ENCODE measurements at regions not wholly inside any gene's neighbourhood (a gene's known extent, or its start where the extent isn't known, plus 50 kb on each side); places are given as distances from the start of the nearest gene placed in this dataset.
"Not testable (repeated sequence)": the region's sequence is repeated elsewhere in the genome, so short reads cannot be mapped to it uniquely, and the experiment has no call there.

- H3K27me3 Mint-ChIP-seq; H3K27ac ChIP-seq (ENCODE audit: low read length); ATAC-seq (replicated peaks in 1 of 4); DNase-seq; H3K36me3 Mint-ChIP-seq; H3K4me1 Mint-ChIP-seq; H3K4me3 Mint-ChIP-seq; POLR2A ChIA-PET; H3K9me3 ChIP-seq; H3K4me1 ChIP-seq (ENCODE audit: control insufficient read depth in 1 of 2, extremely low read depth in 1 of 2, insufficient read depth in 2 of 2, low read length in 2 of 2); H3K27ac Mint-ChIP-seq; H3K36me3 ChIP-seq (ENCODE audit: control insufficient read depth in 2 of 2, extremely low read depth in 1 of 2, insufficient read depth in 1 of 2, low read length in 1 of 2); H3K27me3 ChIP-seq (replicated peaks in 1 of 2; ENCODE audit: control insufficient read depth in 2 of 2, extremely low read depth in 1 of 2, insufficient read depth in 2 of 2, low read length in 1 of 2); H3K4me3 ChIP-seq (ENCODE audit: control insufficient read depth in 1 of 2, extremely low read depth in 1 of 2, low read length in 1 of 2); H3K9me3 Mint-ChIP-seq: not testable (repeated sequence)
- CTCF ChIA-PET = interaction anchor here in 1 of 2 donors (0.7 kb wide), 1 partner anchor 844 kb away, joined by 3 read pairs; no protein-coding TSS in a partner anchor
- 93% methylated on average over 14 of the region's 23 CpGs for WGBS (ENCODE audit: insufficient coverage)
Measured at GRCh38 chr5:122515210-122515609, 203.2 kb downstream of the SNCAIP start.

GRCh38 chr5:122515709-122516431, 203.8 kb downstream of the SNCAIP start:
- ATAC-seq (replicated peaks in 1 of 4) = no peak
- POLR2A ChIA-PET = no interaction called here
- peak in 1 of 35 experiments; percentile 17 for DNase-seq
- peaks cover 0 to 5% (median 0%) of the 10 kb centered on the region in 3 donors for H3K9me3 Mint-ChIP-seq
- peaks cover 5 to 7% of the 10 kb centered on the region in 2 donors for H3K27me3 Mint-ChIP-seq
- Histone ChIP-seq H3K36me3 (ENCODE audit: control insufficient read depth in 2 of 2, extremely low read depth in 1 of 2, insufficient read depth in 1 of 2, low read length in 1 of 2) (no peaks in the 10 kb centered on the region), H3K9me3 (no peaks in the 10 kb centered on the region), H3K4me1 (ENCODE audit: control insufficient read depth in 1 of 2, extremely low read depth in 1 of 2, insufficient read depth in 2 of 2, low read length in 2 of 2) (no peaks in the 10 kb centered on the region), H3K4me3 (ENCODE audit: control insufficient read depth in 1 of 2, extremely low read depth in 1 of 2, low read length in 1 of 2) (no peak overlapping the region), H3K27ac (ENCODE audit: low read length) (no peak overlapping the region), H3K27me3 (replicated peaks in 1 of 2; ENCODE audit: control insufficient read depth in 2 of 2, extremely low read depth in 1 of 2, insufficient read depth in 2 of 2, low read length in 1 of 2) (no peaks in the 10 kb centered on the region)
- CTCF ChIA-PET = interaction anchor here in 1 of 2 donors (0.7 kb wide), 2 partner anchors 844 to 852 kb away, joined by 3 to 5 read pairs; no protein-coding TSS in a partner anchor
- no peak overlapping the region for H3K4me3 Mint-ChIP-seq
- no peaks in the 10 kb centered on the region for H3K4me1 Mint-ChIP-seq
- H3K27ac Mint-ChIP-seq = no peak overlapping the region
- whole genome bisulfite sequencing (ENCODE audit: insufficient coverage) = 67% methylated on average over 4 of the region's 6 CpGs
- H3K36me3 Mint-ChIP-seq = no peaks in the 10 kb centered on the region

GRCh38 chr5:122516432-122516743, 204.4 kb downstream of the SNCAIP start:
- Histone ChIP-seq H3K4me1 (ENCODE audit: control insufficient read depth in 1 of 2, extremely low read depth in 1 of 2, insufficient read depth in 2 of 2, low read length in 2 of 2) (no peaks in the 10 kb centered on the region), H3K27ac (ENCODE audit: low read length) (no peak overlapping the region), H3K27me3 (replicated peaks in 1 of 2; ENCODE audit: control insufficient read depth in 2 of 2, extremely low read depth in 1 of 2, insufficient read depth in 2 of 2, low read length in 1 of 2) (no peaks in the 10 kb centered on the region), H3K36me3 (ENCODE audit: control insufficient read depth in 2 of 2, extremely low read depth in 1 of 2, insufficient read depth in 1 of 2, low read length in 1 of 2) (no peaks in the 10 kb centered on the region), H3K4me3 (ENCODE audit: control insufficient read depth in 1 of 2, extremely low read depth in 1 of 2, low read length in 1 of 2) (no peak overlapping the region), H3K9me3 (no peaks in the 10 kb centered on the region)
- Mint-ChIP-seq H3K9me3 (peaks cover 0 to 5% (median 0%) of the 10 kb centered on the region in 3 donors), H3K36me3 (no peaks in the 10 kb centered on the region), H3K4me3 (no peak overlapping the region), H3K27me3 (peaks cover 5 to 7% of the 10 kb centered on the region in 2 donors), H3K4me1 (no peaks in the 10 kb centered on the region), H3K27ac (no peak overlapping the region)
- DNase-seq = no peak
- ChIA-PET POLR2A (no interaction called here), CTCF (interaction anchor here in 1 of 2 donors (0.7 kb wide), 1 partner anchor 852 kb away, joined by 5 read pairs; no protein-coding TSS in a partner anchor)
- no peak for ATAC-seq (replicated peaks in 1 of 4)
- WGBS (ENCODE audit: insufficient coverage) = 83% methylated on average over 1 of the region's 4 CpGs

- Histone ChIP-seq H3K4me3 (ENCODE audit: control insufficient read depth in 1 of 2, extremely low read depth in 1 of 2, low read length in 1 of 2) (no peak overlapping the region), H3K9me3 (no peaks in the 10 kb centered on the region), H3K4me1 (ENCODE audit: control insufficient read depth in 1 of 2, extremely low read depth in 1 of 2, insufficient read depth in 2 of 2, low read length in 2 of 2) (no peaks in the 10 kb centered on the region), H3K36me3 (ENCODE audit: control insufficient read depth in 2 of 2, extremely low read depth in 1 of 2, insufficient read depth in 1 of 2, low read length in 1 of 2) (no peaks in the 10 kb centered on the region), H3K27ac (ENCODE audit: low read length) (no peak overlapping the region), H3K27me3 (replicated peaks in 1 of 2; ENCODE audit: control insufficient read depth in 2 of 2, extremely low read depth in 1 of 2, insufficient read depth in 2 of 2, low read length in 1 of 2) (no peaks in the 10 kb centered on the region)
- Mint-ChIP-seq H3K36me3 (no peaks in the 10 kb centered on the region), H3K27ac (no peak overlapping the region), H3K4me3 (no peak overlapping the region), H3K9me3 (peaks cover 0 to 5% (median 0%) of the 10 kb centered on the region in 3 donors), H3K27me3 (peaks cover 5 to 7% of the 10 kb centered on the region in 2 donors), H3K4me1 (no peaks in the 10 kb centered on the region)
- WGBS (ENCODE audit: insufficient coverage) = no CpG with 5 or more reads among the region's 1 CpG
- POLR2A ChIA-PET = interaction anchor here in 1 of 2 donors (0.6 kb wide), 1 partner anchor 41 kb away, joined by 3 read pairs; no protein-coding TSS in a partner anchor
- ATAC-seq (replicated peaks in 1 of 4) = no peak
- CTCF ChIA-PET = no interaction called here
- DNase-seq = no peak
Measured at GRCh38 chr5:122517091-122517490, 205.1 kb downstream of the SNCAIP start.

- no peak overlapping the region for H3K4me3 ChIP-seq (ENCODE audit: control insufficient read depth in 1 of 2, extremely low read depth in 1 of 2, low read length in 1 of 2)
- Mint-ChIP-seq H3K27ac (no peak overlapping the region), H3K4me3 (no peak overlapping the region), H3K27me3 (peaks cover 11 to 15% of the 10 kb centered on the region in 2 donors), H3K36me3 (no peaks in the 10 kb centered on the region), H3K4me1 (no peaks in the 10 kb centered on the region), H3K9me3 (peaks cover 0 to 5% (median 0%) of the 10 kb centered on the region in 3 donors)
- ChIA-PET POLR2A (no interaction called here), CTCF (no interaction called here)
- no peaks in the 10 kb centered on the region for H3K9me3 ChIP-seq
- DNase-seq (no peak), ATAC-seq (replicated peaks in 1 of 4) (no peak)
- H3K27me3 ChIP-seq (replicated peaks in 1 of 2; ENCODE audit: control insufficient read depth in 2 of 2, extremely low read depth in 1 of 2, insufficient read depth in 2 of 2, low read length in 1 of 2) = peaks cover 0 to 7% of the 10 kb centered on the region in 2 experiments
- WGBS (ENCODE audit: insufficient coverage) = 88% methylated on average over 5 of the region's 6 CpGs
- no peaks in the 10 kb centered on the region for H3K4me1 ChIP-seq (ENCODE audit: control insufficient read depth in 1 of 2, extremely low read depth in 1 of 2, insufficient read depth in 2 of 2, low read length in 2 of 2)
- no peak overlapping the region for H3K27ac ChIP-seq (ENCODE audit: low read length)
- no peaks in the 10 kb centered on the region for H3K36me3 ChIP-seq (ENCODE audit: control insufficient read depth in 2 of 2, extremely low read depth in 1 of 2, insufficient read depth in 1 of 2, low read length in 1 of 2)
Measured at GRCh38 chr5:122523776-122524175, 211.7 kb downstream of the SNCAIP start.

- peaks cover 0 to 3% (median 0%) of the 10 kb centered on the region in 3 donors for H3K9me3 Mint-ChIP-seq
- no peak overlapping the region for H3K27ac Mint-ChIP-seq
- peaks cover 6 to 10% of the 10 kb centered on the region in 2 donors for H3K27me3 Mint-ChIP-seq
- H3K27me3 ChIP-seq (replicated peaks in 1 of 2; ENCODE audit: control insufficient read depth in 2 of 2, extremely low read depth in 1 of 2, insufficient read depth in 2 of 2, low read length in 1 of 2) = peaks cover 0 to 5% of the 10 kb centered on the region in 2 experiments
- CTCF ChIA-PET = interaction anchor here in 1 of 2 donors (0.5 kb wide), 1 partner anchor 750 kb away, joined by 3 read pairs; no protein-coding TSS in a partner anchor
- ATAC-seq (replicated peaks in 1 of 4) = no peak
- no peak overlapping the region for H3K4me3 ChIP-seq (ENCODE audit: control insufficient read depth in 1 of 2, extremely low read depth in 1 of 2, low read length in 1 of 2)
- no peaks in the 10 kb centered on the region for H3K9me3 ChIP-seq
- H3K4me3 Mint-ChIP-seq = no peak overlapping the region
- POLR2A ChIA-PET = no interaction called here
- H3K36me3 ChIP-seq (ENCODE audit: control insufficient read depth in 2 of 2, extremely low read depth in 1 of 2, insufficient read depth in 1 of 2, low read length in 1 of 2) = no peaks in the 10 kb centered on the region
- no CpG with 5 or more reads among the region's 1 CpG for WGBS (ENCODE audit: insufficient coverage)
- no peak overlapping the region for H3K27ac ChIP-seq (ENCODE audit: low read length)
- no peaks in the 10 kb centered on the region for H3K4me1 ChIP-seq (ENCODE audit: control insufficient read depth in 1 of 2, extremely low read depth in 1 of 2, insufficient read depth in 2 of 2, low read length in 2 of 2)
- H3K36me3 Mint-ChIP-seq = no peaks in the 10 kb centered on the region
- no peaks in the 10 kb centered on the region for H3K4me1 Mint-ChIP-seq
- no peak for DNase-seq
Measured at GRCh38 chr5:122527547-122527946, 215.5 kb downstream of the SNCAIP start.
